ENCODE measurements at regions not wholly inside any gene's neighbourhood (a gene's known extent, or its start where the extent isn't known, plus 50 kb on each side); places are given as distances from the start of the nearest gene placed in this dataset.

GRCh38 chr2:128737546-128737826, 418.8 kb upstream of the HS6ST1 start:
- no peak for DNase-seq

- no peak for DNase-seq
Measured at GRCh38 chr2:128738446-128739110, 419.9 kb upstream of the HS6ST1 start.

GRCh38 chr2:128742467-128742866, 423.8 kb upstream of the HS6ST1 start:
- DNase-seq, result no peak

- DNase-seq, result no peak
Measured at GRCh38 chr2:128745946-128746345, 427.3 kb upstream of the HS6ST1 start.

- no peak for DNase-seq
Measured at GRCh38 chr2:128746356-128746755, 427.7 kb upstream of the HS6ST1 start.

GRCh38 chr2:128748336-128748735, 429.7 kb upstream of the HS6ST1 start:
- no peak for DNase-seq

GRCh38 chr2:128748835-128749605, 430.4 kb upstream of the HS6ST1 start:
- no peak for DNase-seq

- DNase-seq, result no peak
Measured at GRCh38 chr2:128750328-128751165, 431.9 kb upstream of the HS6ST1 start.

GRCh38 chr2:128751746-128752145, 433.1 kb upstream of the HS6ST1 start:
- DNase-seq, result no peak

- no peak for DNase-seq
Measured at GRCh38 chr2:128752691-128753263, 434.1 kb upstream of the HS6ST1 start.

GRCh38 chr2:128753321-128753720, 434.7 kb upstream of the HS6ST1 start:
- DNase-seq, result no peak

- no peak for DNase-seq
Measured at GRCh38 chr2:128753800-128754199, 435.1 kb upstream of the HS6ST1 start.

- DNase-seq, result peak in 1 of 2 donors; percentile 43
Measured at GRCh38 chr2:128754246-128754724, 435.6 kb upstream of the HS6ST1 start.

- DNase-seq, result no peak
Measured at GRCh38 chr2:128755695-128756364, 437.2 kb upstream of the HS6ST1 start.

GRCh38 chr2:128756365-128756717, 437.7 kb upstream of the HS6ST1 start:
- DNase-seq, result no peak

- no peak for DNase-seq
Measured at GRCh38 chr2:128765811-128766210, 447.1 kb upstream of the HS6ST1 start.

- DNase-seq, result no peak
Measured at GRCh38 chr2:128768041-128768440, 449.4 kb upstream of the HS6ST1 start.

GRCh38 chr2:128769457-128770142, 450.9 kb upstream of the HS6ST1 start:
- DNase-seq, result no peak

- no peak for DNase-seq
Measured at GRCh38 chr2:128770143-128771085, 451.7 kb upstream of the HS6ST1 start.

GRCh38 chr2:128771401-128771800, 452.7 kb upstream of the HS6ST1 start:
- DNase-seq, result no peak

GRCh38 chr2:128772671-128773070, 454.0 kb upstream of the HS6ST1 start:
- no peak for DNase-seq
